ENCODE measurements at regions not wholly inside any gene's neighbourhood (a gene's known extent, or its start where the extent isn't known, plus 50 kb on each side); places are given as distances from the start of the nearest gene placed in this dataset.

- no peaks in the 10 kb centered on the region for H3K27me3 ChIP-seq (ENCODE audit: insufficient read depth, low read length)
- intact Hi-C loops (cut with micrococcal nuclease) = no loop called here
- CTCF ChIA-PET (ENCODE audit: partially characterized antibody) = no interaction called here
- peaks cover 0 to 2% of the 10 kb centered on the region in 2 donors for H3K27me3 Mint-ChIP-seq
- H3K9me3 Mint-ChIP-seq = no peaks in the 10 kb centered on the region
- no peaks in the 10 kb centered on the region for H3K9me3 ChIP-seq (ENCODE audit: control insufficient read depth in 1 of 2, low read length in 2 of 2)
- POLR2A ChIA-PET (ENCODE audit: partially characterized antibody) = no interaction called here
- DNase-seq = no peak
- H3K36me3 ChIP-seq (ENCODE audit: insufficient read depth, low read length) = no peaks in the 10 kb centered on the region
- no peaks in the 10 kb centered on the region for H3K36me3 Mint-ChIP-seq
- H3K4me1 ChIP-seq (ENCODE audit: insufficient read depth, low read length) = no peaks in the 10 kb centered on the region
- H3K4me3 ChIP-seq (ENCODE audit: low read length in 2 of 2) = no peak overlapping the region
- no peak overlapping the region for H3K27ac Mint-ChIP-seq
- H3K4me3 Mint-ChIP-seq = no peak overlapping the region
- no peak overlapping the region for H3K27ac ChIP-seq (ENCODE audit: low read depth, low read length)
- H3K4me1 Mint-ChIP-seq = no peaks in the 10 kb centered on the region
These were observed 112.8 kb upstream of the CREB5 start for GRCh38 chr7:28299556-28299955.

GRCh38 chr7:28300488-28300887 lies 111.8 kb upstream of the CREB5 start:
- Mint-ChIP-seq H3K9me3 (no peaks in the 10 kb centered on the region), H3K27me3 (peaks cover 0 to 2% of the 10 kb centered on the region in 2 donors), H3K4me1 (no peaks in the 10 kb centered on the region), H3K36me3 (no peaks in the 10 kb centered on the region), H3K4me3 (no peak overlapping the region), H3K27ac (no peak overlapping the region)
- H3K4me1 ChIP-seq (ENCODE audit: insufficient read depth, low read length) = no peaks in the 10 kb centered on the region
- no peak overlapping the region for H3K4me3 ChIP-seq (ENCODE audit: low read length in 2 of 2)
- POLR2A ChIA-PET (ENCODE audit: partially characterized antibody) = no interaction called here
- no peak overlapping the region for H3K27ac ChIP-seq (ENCODE audit: low read depth, low read length)
- H3K9me3 ChIP-seq (ENCODE audit: control insufficient read depth in 1 of 2, low read length in 2 of 2) = no peaks in the 10 kb centered on the region
- intact Hi-C loops (cut with micrococcal nuclease) = no loop called here
- no peaks in the 10 kb centered on the region for H3K27me3 ChIP-seq (ENCODE audit: insufficient read depth, low read length)
- DNase-seq = no peak
- H3K36me3 ChIP-seq (ENCODE audit: insufficient read depth, low read length) = no peaks in the 10 kb centered on the region
- CTCF ChIA-PET (ENCODE audit: partially characterized antibody) = no interaction called here

GRCh38 chr7:28301148-28301641 lies 111.1 kb upstream of the CREB5 start:
- Mint-ChIP-seq H3K27me3 (peaks cover 0 to 2% of the 10 kb centered on the region in 2 donors), H3K27ac (no peak overlapping the region)
- CTCF ChIA-PET (ENCODE audit: partially characterized antibody) = interaction anchor here (1.3 to 1.5 kb wide), 2 partner anchors 14 to 19 kb away, joined by 3 read pairs; no protein-coding TSS in a partner anchor

GRCh38 chr7:28304290-28304689 lies 108.0 kb upstream of the CREB5 start:
- ChIA-PET CTCF (ENCODE audit: partially characterized antibody) (no interaction called here), POLR2A (ENCODE audit: partially characterized antibody) (no interaction called here)
- H3K9me3 Mint-ChIP-seq = peaks cover 0 to 4% (median 0%) of the 10 kb centered on the region in 8 donors
- H3K4me1 ChIP-seq (ENCODE audit: insufficient read depth, low read length) = no peaks in the 10 kb centered on the region
- H3K27me3 ChIP-seq (ENCODE audit: insufficient read depth, low read length) = no peaks in the 10 kb centered on the region
- intact Hi-C loops (cut with micrococcal nuclease) = no loop called here
- H3K36me3 ChIP-seq (ENCODE audit: insufficient read depth, low read length) = no peaks in the 10 kb centered on the region
- H3K4me3 ChIP-seq (ENCODE audit: low read length in 2 of 2) = no peak overlapping the region
- peaks cover 0 to under 1% of the 10 kb centered on the region in 2 donors for H3K27me3 Mint-ChIP-seq
- H3K27ac ChIP-seq (ENCODE audit: low read depth, low read length) = no peak overlapping the region
- H3K4me1 Mint-ChIP-seq = no peaks in the 10 kb centered on the region
- DNase-seq = no peak
- no peak overlapping the region for H3K27ac Mint-ChIP-seq
- H3K36me3 Mint-ChIP-seq = no peaks in the 10 kb centered on the region
- no peaks in the 10 kb centered on the region for H3K9me3 ChIP-seq (ENCODE audit: control insufficient read depth in 1 of 2, low read length in 2 of 2)
- no peak overlapping the region for H3K4me3 Mint-ChIP-seq

More at GRCh38 chr7:28301148-28301641, 111.1 kb upstream of the CREB5 start:
- no peak overlapping the region for H3K4me3 ChIP-seq (ENCODE audit: low read length in 2 of 2)
- no peak for DNase-seq
- no peak overlapping the region for H3K27ac ChIP-seq (ENCODE audit: low read depth, low read length)
- no peaks in the 10 kb centered on the region for H3K36me3 ChIP-seq (ENCODE audit: insufficient read depth, low read length)
- H3K4me3 Mint-ChIP-seq = no peak overlapping the region
- no peaks in the 10 kb centered on the region for H3K27me3 ChIP-seq (ENCODE audit: insufficient read depth, low read length)
- POLR2A ChIA-PET (ENCODE audit: partially characterized antibody) = no interaction called here
- no peaks in the 10 kb centered on the region for H3K9me3 Mint-ChIP-seq
- H3K4me1 Mint-ChIP-seq = no peaks in the 10 kb centered on the region
- H3K36me3 Mint-ChIP-seq = no peaks in the 10 kb centered on the region
- no peaks in the 10 kb centered on the region for H3K4me1 ChIP-seq (ENCODE audit: insufficient read depth, low read length)
- H3K9me3 ChIP-seq (ENCODE audit: control insufficient read depth in 1 of 2, low read length in 2 of 2) = no peaks in the 10 kb centered on the region
- intact Hi-C loops (cut with micrococcal nuclease) = no loop called here

- Histone ChIP-seq H3K4me1 (ENCODE audit: insufficient read depth, low read length) (no peaks in the 10 kb centered on the region), H3K27ac (ENCODE audit: low read depth, low read length) (no peak overlapping the region), H3K9me3 (ENCODE audit: control insufficient read depth in 1 of 2, low read length in 2 of 2) (no peaks in the 10 kb centered on the region), H3K36me3 (ENCODE audit: insufficient read depth, low read length) (no peaks in the 10 kb centered on the region), H3K27me3 (ENCODE audit: insufficient read depth, low read length) (peaks cover 7% of the 10 kb centered on the region), H3K4me3 (ENCODE audit: low read length in 2 of 2) (no peak overlapping the region)
- Mint-ChIP-seq H3K9me3 (peaks cover 0 to 5% (median 0%) of the 10 kb centered on the region in 8 donors), H3K27me3 (peaks cover 20 to 22% of the 10 kb centered on the region in 2 donors), H3K36me3 (no peaks in the 10 kb centered on the region), H3K4me1 (peaks cover 0 to 2% (median 0%) of the 10 kb centered on the region in 4 donors), H3K27ac (no peak overlapping the region), H3K4me3 (no peak overlapping the region)
- ChIA-PET CTCF (ENCODE audit: partially characterized antibody) (no interaction called here), POLR2A (ENCODE audit: partially characterized antibody) (no interaction called here)
- intact Hi-C loops (cut with micrococcal nuclease) = no loop called here
- DNase-seq = no peak
These were observed 102.4 kb upstream of the CREB5 start for GRCh38 chr7:28309704-28310459.

GRCh38 chr7:28310460-28310848 lies 101.9 kb upstream of the CREB5 start:
- CTCF ChIA-PET (ENCODE audit: partially characterized antibody) = no interaction called here
- Mint-ChIP-seq H3K9me3 (peaks cover 0 to 5% (median 0%) of the 10 kb centered on the region in 8 donors), H3K4me1 (peaks cover 0 to 2% (median 0%) of the 10 kb centered on the region in 4 donors), H3K27ac (no peak overlapping the region), H3K27me3 (peaks cover 22 to 27% of the 10 kb centered on the region in 2 donors), H3K36me3 (peaks cover 0 to under 1% of the 10 kb centered on the region in 2 donors), H3K4me3 (no peak overlapping the region)
- Histone ChIP-seq H3K27ac (ENCODE audit: low read depth, low read length) (no peak overlapping the region), H3K4me3 (ENCODE audit: low read length in 2 of 2) (no peak overlapping the region), H3K36me3 (ENCODE audit: insufficient read depth, low read length) (no peaks in the 10 kb centered on the region), H3K9me3 (ENCODE audit: control insufficient read depth in 1 of 2, low read length in 2 of 2) (no peaks in the 10 kb centered on the region), H3K4me1 (ENCODE audit: insufficient read depth, low read length) (no peaks in the 10 kb centered on the region), H3K27me3 (ENCODE audit: insufficient read depth, low read length) (peaks cover 7% of the 10 kb centered on the region)
- intact Hi-C loops (cut with micrococcal nuclease) = no loop called here
- POLR2A ChIA-PET (ENCODE audit: partially characterized antibody) = no interaction called here
- DNase-seq = no peak

- CTCF ChIA-PET (ENCODE audit: partially characterized antibody) = no interaction called here
- no peaks in the 10 kb centered on the region for H3K36me3 ChIP-seq (ENCODE audit: insufficient read depth, low read length)
- H3K4me3 Mint-ChIP-seq = no peak overlapping the region
- H3K36me3 Mint-ChIP-seq = peaks cover 0 to 4% of the 10 kb centered on the region in 2 donors
- peaks cover 7% of the 10 kb centered on the region for H3K27me3 ChIP-seq (ENCODE audit: insufficient read depth, low read length)
- H3K4me1 Mint-ChIP-seq = peaks cover 0 to 2% (median 0%) of the 10 kb centered on the region in 4 donors
- intact Hi-C loops (cut with micrococcal nuclease) = no loop called here
- H3K9me3 ChIP-seq (ENCODE audit: control insufficient read depth in 1 of 2, low read length in 2 of 2) = no peaks in the 10 kb centered on the region
- POLR2A ChIA-PET (ENCODE audit: partially characterized antibody) = no interaction called here
- H3K27ac Mint-ChIP-seq = no peak overlapping the region
- no peak overlapping the region for H3K27ac ChIP-seq (ENCODE audit: low read depth, low read length)
- H3K27me3 Mint-ChIP-seq = peaks cover 22 to 31% of the 10 kb centered on the region in 2 donors
- H3K4me1 ChIP-seq (ENCODE audit: insufficient read depth, low read length) = no peaks in the 10 kb centered on the region
- H3K9me3 Mint-ChIP-seq = peaks cover 0 to 5% (median 0%) of the 10 kb centered on the region in 8 donors
- no peak for DNase-seq
- H3K4me3 ChIP-seq (ENCODE audit: low read length in 2 of 2) = no peak overlapping the region
These were observed 100.6 kb upstream of the CREB5 start for GRCh38 chr7:28311670-28312069.

Data from CD4-positive, alpha-beta memory T cell (primary cell).